Ascending aorta (tissue), 2 donors: ENCODE measurements at regions not wholly inside any gene's neighbourhood (a gene's known extent, or its start where the extent isn't known, plus 50 kb on each side); places are given as distances from the start of the nearest gene placed in this dataset.

ENCODE experiments used
- DNase-seq, 2 donors: peaks; one replicate each; pipeline ENCODE4 v3.0.0-alpha.2; 2019; ENCODE audit warnings: low spot score in 2 of 2
- H3K27ac ChIP-seq, 2 donors: fragments of 200-600 bp; sonication (generic); one replicate each; pipeline ENCODE4 v1.5.1; 2016 to 2017; ENCODE audit warnings: mild to moderate bottlenecking in 1 of 2
- H3K27me3 ChIP-seq: fragments of 200-600 bp; sonication (generic); one replicate; pipeline ENCODE4 v1.5.1; 2017
- H3K36me3 ChIP-seq, 2 donors: fragments of 200-600 bp; sonication (generic); one replicate each; pipeline ENCODE4 v1.5.1; 2016
- H3K4me1 ChIP-seq, 2 donors: fragments of 200-600 bp; sonication (generic); one replicate each; pipeline ENCODE4 v1.5.1; 2016 to 2017; ENCODE audit warnings: mild to moderate bottlenecking in 1 of 2
- H3K4me3 ChIP-seq, 2 donors: fragments of 200-600 bp; sonication (generic); one replicate each; pipeline ENCODE4 v1.5.1; 2016 to 2017; ENCODE audit warnings: mild to moderate bottlenecking in 1 of 2
- H3K9me3 ChIP-seq, 2 donors: fragments of 200-600 bp; sonication (generic); one replicate each; pipeline ENCODE4 v1.5.1; 2016
- intact Hi-C: fragments of 100-400 bp; cut with DNase I; formaldehyde crosslinking; loops from one replicate; pipeline ENCODE4 v1.15.1; 2023
- TF ChIP-seq, protein P1 (sequence below), 3 experiments: fragments of 200-600 bp in 2 of 3; fragments of 450-650 bp in 1 of 3; sonication (generic) in 2 of 3; IDR thresholded peaks; one replicate each; pipeline ENCODE4 v1.5.1; 2016 to 2019; ENCODE audit warnings: antibody characterized with exemption in 3 of 3, mild to moderate bottlenecking in 1 of 3, moderate library complexity in 1 of 3

DNA sequence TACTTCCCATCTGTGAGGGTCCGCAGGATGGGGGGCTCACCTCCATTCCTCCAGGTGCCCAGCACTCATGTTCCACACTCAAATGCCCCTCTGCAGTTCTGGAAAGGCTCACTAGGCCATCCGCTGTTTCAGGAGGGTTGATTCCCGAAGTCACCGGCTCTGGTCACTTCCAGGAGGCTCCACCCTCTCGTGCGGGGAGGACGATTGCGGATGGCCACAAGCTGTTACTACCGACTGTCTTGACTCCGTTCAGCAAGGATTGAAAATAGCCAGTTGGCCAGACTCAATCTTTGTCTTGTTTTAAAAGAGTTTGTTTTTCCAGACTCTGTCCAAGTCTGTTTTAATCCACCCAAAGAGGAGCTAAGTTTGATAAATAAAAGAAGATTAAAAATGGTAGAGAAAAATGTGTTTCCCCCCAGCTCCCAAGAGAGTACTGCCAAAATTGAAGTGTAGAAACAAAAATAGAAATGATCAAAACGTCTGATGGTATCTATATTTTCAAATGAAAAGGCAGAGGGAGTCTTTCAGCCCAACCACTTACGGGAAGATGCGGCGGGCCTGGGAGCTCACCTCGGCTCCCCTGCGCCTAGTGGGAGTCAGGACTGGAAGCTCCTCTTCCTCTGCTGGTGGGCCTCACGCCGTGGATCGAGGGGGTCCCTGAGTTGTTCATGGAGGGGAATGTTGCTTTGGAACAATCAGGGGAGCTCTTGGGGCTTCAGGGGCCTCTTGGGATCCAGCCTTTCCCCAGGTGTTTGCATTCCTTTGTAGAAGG is 1280.8 kb downstream of the BRD1 start:
- H3K9me3 ChIP-seq: no peaks in the 10 kb centered on the region
- intact Hi-C loops: no loop called here
- TF ChIP-seq, protein P1, sequence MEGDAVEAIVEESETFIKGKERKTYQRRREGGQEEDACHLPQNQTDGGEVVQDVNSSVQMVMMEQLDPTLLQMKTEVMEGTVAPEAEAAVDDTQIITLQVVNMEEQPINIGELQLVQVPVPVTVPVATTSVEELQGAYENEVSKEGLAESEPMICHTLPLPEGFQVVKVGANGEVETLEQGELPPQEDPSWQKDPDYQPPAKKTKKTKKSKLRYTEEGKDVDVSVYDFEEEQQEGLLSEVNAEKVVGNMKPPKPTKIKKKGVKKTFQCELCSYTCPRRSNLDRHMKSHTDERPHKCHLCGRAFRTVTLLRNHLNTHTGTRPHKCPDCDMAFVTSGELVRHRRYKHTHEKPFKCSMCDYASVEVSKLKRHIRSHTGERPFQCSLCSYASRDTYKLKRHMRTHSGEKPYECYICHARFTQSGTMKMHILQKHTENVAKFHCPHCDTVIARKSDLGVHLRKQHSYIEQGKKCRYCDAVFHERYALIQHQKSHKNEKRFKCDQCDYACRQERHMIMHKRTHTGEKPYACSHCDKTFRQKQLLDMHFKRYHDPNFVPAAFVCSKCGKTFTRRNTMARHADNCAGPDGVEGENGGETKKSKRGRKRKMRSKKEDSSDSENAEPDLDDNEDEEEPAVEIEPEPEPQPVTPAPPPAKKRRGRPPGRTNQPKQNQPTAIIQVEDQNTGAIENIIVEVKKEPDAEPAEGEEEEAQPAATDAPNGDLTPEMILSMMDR (IDR thresholded peaks at IDR 0.05): no peak

DNA sequence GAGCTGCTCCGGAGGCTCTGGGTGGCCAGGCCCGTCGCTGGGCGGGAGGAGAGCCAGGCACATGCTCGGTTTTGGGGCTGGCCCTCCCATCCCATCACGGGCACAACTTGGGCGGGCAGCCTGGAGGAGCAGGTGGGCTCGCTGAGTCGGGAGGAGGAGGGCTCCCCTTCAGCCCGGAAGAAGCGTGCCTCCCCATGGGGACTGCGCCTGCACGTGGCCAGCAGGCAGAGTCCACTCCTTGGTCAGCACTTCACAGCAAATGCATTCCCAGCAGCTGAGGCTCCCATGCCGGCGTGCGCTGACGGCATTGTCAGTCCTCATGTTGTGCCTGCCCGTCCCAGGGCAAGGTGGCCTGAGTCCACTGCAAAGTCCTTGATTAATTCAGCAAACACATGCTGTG is 1281.7 kb downstream of the BRD1 start:
- intact Hi-C loops: no loop called here
- TF ChIP-seq, protein P1 (IDR thresholded peaks at IDR 0.05): no peak

More for the DNA sequence above, 1280.8 kb downstream of the BRD1 start:
- no peak overlapping the region for H3K27ac ChIP-seq
- no peak for DNase-seq
- H3K36me3 ChIP-seq: no peaks in the 10 kb centered on the region
- no peaks in the 10 kb centered on the region for H3K27me3 ChIP-seq
- H3K4me1 ChIP-seq: no peaks in the 10 kb centered on the region
- no peak overlapping the region for H3K4me3 ChIP-seq

DNA sequence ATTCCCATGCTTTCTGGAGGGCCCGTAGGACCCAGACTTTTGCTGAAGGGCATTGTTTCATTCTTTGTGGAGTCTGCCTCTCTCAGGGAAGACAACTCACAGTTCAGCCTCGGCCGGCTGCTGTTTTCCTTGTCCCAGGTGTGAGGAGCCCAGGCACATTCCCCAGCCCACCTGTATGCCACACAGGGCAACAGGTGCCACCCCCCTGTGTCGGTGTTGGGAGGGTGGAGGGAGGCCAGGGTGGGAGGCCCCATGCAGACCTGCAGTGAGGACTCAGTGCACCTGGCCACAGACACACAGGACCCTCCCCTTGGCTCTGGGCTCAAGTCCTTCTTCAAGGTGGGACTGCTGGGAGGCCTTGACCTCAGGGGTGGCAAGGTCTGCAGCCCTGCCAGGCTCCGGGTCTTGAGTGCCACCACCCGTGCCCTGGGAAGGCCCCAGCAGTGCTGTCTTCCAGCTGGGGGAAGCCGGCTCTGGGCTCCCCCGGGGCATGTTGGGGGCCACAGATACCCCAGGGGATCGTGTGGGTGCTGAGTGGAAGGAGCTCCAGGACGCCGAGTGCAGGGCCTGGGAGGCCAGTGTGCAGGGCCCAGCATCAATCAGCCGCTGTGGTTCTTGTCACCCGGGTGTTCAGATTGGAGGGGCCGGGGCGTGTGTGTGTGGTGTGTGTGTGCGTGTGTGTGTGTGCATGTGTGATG is 1286.1 kb downstream of the BRD1 start:
- Histone ChIP-seq H3K4me1 (peaks cover 0 to 4% of the 10 kb centered on the region in 2 donors), H3K27ac (no peak overlapping the region), H3K36me3 (no peaks in the 10 kb centered on the region), H3K27me3 (no peaks in the 10 kb centered on the region), H3K4me3 (no peak overlapping the region), H3K9me3 (no peaks in the 10 kb centered on the region)
- TF ChIP-seq, protein P1 (IDR thresholded peaks at IDR 0.05): no peak
- no peak for DNase-seq
- intact Hi-C loops: no loop called here

More for the DNA sequence above, 1281.7 kb downstream of the BRD1 start:
- H3K27me3 ChIP-seq: no peaks in the 10 kb centered on the region
- no peaks in the 10 kb centered on the region for H3K4me1 ChIP-seq
- no peaks in the 10 kb centered on the region for H3K9me3 ChIP-seq
- H3K27ac ChIP-seq: no peak overlapping the region
- DNase-seq: no peak
- no peak overlapping the region for H3K4me3 ChIP-seq
- no peaks in the 10 kb centered on the region for H3K36me3 ChIP-seq

DNA sequence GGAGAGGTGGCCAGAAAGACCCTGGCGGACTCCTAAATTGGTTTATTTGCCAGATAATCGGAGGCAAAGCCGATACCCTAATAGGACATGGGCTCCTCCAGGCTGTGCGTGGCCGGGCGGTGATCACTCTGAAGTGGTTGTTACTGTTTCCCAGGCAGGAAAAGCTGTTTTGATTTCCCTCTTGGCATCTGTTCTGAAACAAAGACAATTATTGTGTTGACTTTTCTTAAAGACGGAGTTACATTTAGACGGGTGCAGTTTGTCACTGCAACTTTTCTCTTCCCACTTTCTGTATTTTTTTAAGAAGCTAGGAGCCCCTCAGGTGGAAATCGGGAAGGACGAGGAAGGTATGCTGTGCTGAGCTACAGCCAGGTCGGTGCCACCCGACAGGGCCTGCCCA is 1288.4 kb downstream of the BRD1 start:
- Histone ChIP-seq H3K9me3 (no peaks in the 10 kb centered on the region), H3K4me3 (no peak overlapping the region), H3K36me3 (no peaks in the 10 kb centered on the region), H3K27me3 (no peaks in the 10 kb centered on the region), H3K4me1 (peaks cover 0 to 4% of the 10 kb centered on the region in 2 donors), H3K27ac (no peak overlapping the region)
- no peak for DNase-seq
- TF ChIP-seq, protein P1 (IDR thresholded peaks at IDR 0.05): no peak
- intact Hi-C loops: no loop called here

DNA sequence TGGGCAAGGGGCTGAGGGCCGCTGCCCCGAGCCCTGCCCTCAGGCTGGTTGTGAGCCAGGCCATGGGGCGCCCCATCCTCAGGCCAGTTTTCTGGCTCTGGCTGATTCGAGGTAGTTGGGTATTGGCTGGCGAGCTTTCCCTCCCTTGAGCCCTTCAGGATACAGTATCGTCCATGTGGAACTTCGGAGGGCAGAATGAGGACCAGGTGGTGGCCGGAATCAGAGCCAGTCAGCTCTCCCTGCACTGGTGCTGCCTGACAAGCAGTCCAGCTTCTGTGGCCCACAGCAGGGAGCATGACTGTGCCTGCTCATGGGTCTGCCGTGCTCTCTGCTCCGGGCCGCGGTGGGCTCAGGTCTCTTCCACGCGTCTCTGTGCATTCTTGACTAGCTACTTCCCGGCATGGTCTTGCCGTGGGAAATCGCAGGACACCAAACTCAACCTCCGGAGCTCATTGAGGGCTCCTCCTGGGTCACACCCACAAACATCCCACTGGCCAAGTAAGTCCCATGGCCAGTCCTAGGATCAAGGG is 1289.3 kb downstream of the BRD1 start:
- DNase-seq: no peak
- H3K4me1 ChIP-seq: peaks cover 0 to 4% of the 10 kb centered on the region in 2 donors
- no peak overlapping the region for H3K27ac ChIP-seq
- H3K36me3 ChIP-seq: no peaks in the 10 kb centered on the region
- no peak overlapping the region for H3K4me3 ChIP-seq
- H3K9me3 ChIP-seq: no peaks in the 10 kb centered on the region
- TF ChIP-seq, protein P1 (IDR thresholded peaks at IDR 0.05): no peak
- intact Hi-C loops: no loop called here
- no peaks in the 10 kb centered on the region for H3K27me3 ChIP-seq
